ENCODE measurements at regions not wholly inside any gene's neighbourhood (a gene's known extent, or its start where the extent isn't known, plus 50 kb on each side); places are given as distances from the start of the nearest gene placed in this dataset.

GRCh38 chr15:87689716-87690115, 566.8 kb downstream of the NTRK3 start:
- H3K4me3 ChIP-seq (ENCODE audit: low read depth, low read length), result no peak overlapping the region
- H3K27me3 ChIP-seq, result no peaks in the 10 kb centered on the region
- no peaks in the 10 kb centered on the region for H3K36me3 ChIP-seq
- H3K4me1 ChIP-seq, result peaks cover 12% of the 10 kb centered on the region
- H3K9me3 ChIP-seq, result no peaks in the 10 kb centered on the region
- TF ChIP-seq CTCF (IDR thresholded peaks at IDR 0.05; ENCODE audit: low read depth, low read length), result no peak
- no peak for DNase-seq

GRCh38 chr15:87687523-87687870, 569.0 kb downstream of the NTRK3 start:
- no peak overlapping the region for H3K4me3 ChIP-seq (ENCODE audit: low read depth, low read length)
- no peaks in the 10 kb centered on the region for H3K9me3 ChIP-seq
- TF ChIP-seq CTCF (IDR thresholded peaks at IDR 0.05; ENCODE audit: low read depth, low read length), result no peak
- H3K4me1 ChIP-seq, result peaks cover 12% of the 10 kb centered on the region
- peak; percentile 55 for DNase-seq
- no peaks in the 10 kb centered on the region for H3K27me3 ChIP-seq
- H3K36me3 ChIP-seq, result no peaks in the 10 kb centered on the region

- H3K9me3 ChIP-seq, result no peaks in the 10 kb centered on the region
These were observed 569.6 kb downstream of the NTRK3 start for GRCh38 chr15:87686841-87687522.

GRCh38 chr15:87686339-87686738, 570.2 kb downstream of the NTRK3 start:
- TF ChIP-seq CTCF (IDR thresholded peaks at IDR 0.05; ENCODE audit: low read depth, low read length), result no peak
- Histone ChIP-seq H3K9me3 (no peaks in the 10 kb centered on the region), H3K27me3 (no peaks in the 10 kb centered on the region), H3K4me1 (peaks cover 12% of the 10 kb centered on the region), H3K4me3 (ENCODE audit: low read depth, low read length) (no peak overlapping the region), H3K36me3 (no peaks in the 10 kb centered on the region)
- no peak for DNase-seq

More at GRCh38 chr15:87686841-87687522, 569.6 kb downstream of the NTRK3 start:
- no peak overlapping the region for H3K4me3 ChIP-seq (ENCODE audit: low read depth, low read length)
- no peaks in the 10 kb centered on the region for H3K27me3 ChIP-seq
- peaks cover 12% of the 10 kb centered on the region for H3K4me1 ChIP-seq
- no peak for TF ChIP-seq CTCF (IDR thresholded peaks at IDR 0.05; ENCODE audit: low read depth, low read length)
- H3K36me3 ChIP-seq, result no peaks in the 10 kb centered on the region
- DNase-seq, result no peak

GRCh38 chr15:87682527-87682926, 574.0 kb downstream of the NTRK3 start:
- no peaks in the 10 kb centered on the region for H3K36me3 ChIP-seq
- no peak for DNase-seq
- H3K9me3 ChIP-seq, result no peaks in the 10 kb centered on the region
- H3K4me1 ChIP-seq, result peaks cover 12% of the 10 kb centered on the region
- no peaks in the 10 kb centered on the region for H3K27me3 ChIP-seq
- no peak for TF ChIP-seq CTCF (IDR thresholded peaks at IDR 0.05; ENCODE audit: low read depth, low read length)
- H3K4me3 ChIP-seq (ENCODE audit: low read depth, low read length), result no peak overlapping the region

GRCh38 chr15:87681104-87681503, 575.4 kb downstream of the NTRK3 start:
- H3K36me3 ChIP-seq, result no peaks in the 10 kb centered on the region
- 0 out of 2 replicates have a peak, but pooled peaks cover 3% of the 10 kb centered on the region for H3K4me1 ChIP-seq
- no peak overlapping the region for H3K4me3 ChIP-seq (ENCODE audit: low read depth, low read length)
- TF ChIP-seq CTCF (IDR thresholded peaks at IDR 0.05; ENCODE audit: low read depth, low read length), result no peak
- no peaks in the 10 kb centered on the region for H3K9me3 ChIP-seq
- no peaks in the 10 kb centered on the region for H3K27me3 ChIP-seq
- DNase-seq, result no peak

All from BE2C (cell line).